ENCODE measurements at regions not wholly inside any gene's neighbourhood (a gene's known extent, or its start where the extent isn't known, plus 50 kb on each side); places are given as distances from the start of the nearest gene placed in this dataset.
A peak's percentile ranks its signal among the peaks of the same experiment; 100 is the strongest.

DNA sequence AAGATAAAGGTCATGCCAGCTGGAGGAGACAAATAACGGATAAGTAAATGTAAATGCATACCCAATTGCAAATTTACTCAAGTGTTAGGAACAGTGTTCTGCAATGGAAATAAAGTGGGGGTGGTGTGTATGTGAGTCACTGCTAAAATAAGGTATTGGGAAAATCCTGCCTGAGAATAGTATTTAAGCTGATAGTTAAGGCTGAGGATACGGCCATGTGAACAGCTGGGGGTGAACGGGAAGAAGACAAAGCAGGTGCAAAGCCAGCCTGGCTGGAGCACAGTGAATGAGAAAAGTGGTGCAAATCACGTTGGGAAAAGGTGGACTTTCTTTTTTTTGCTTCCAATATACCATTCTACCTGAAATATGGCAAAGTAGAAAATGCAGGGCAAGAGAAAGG is 242.4 kb upstream of the SLC10A2 start:
- DNase-seq (ENCODE audit: low read depth), result no peak
- H3K36me3 ChIP-seq (ENCODE audit: control insufficient read depth, insufficient read depth, low read length, severe bottlenecking), result no peaks in the 10 kb centered on the region

DNA sequence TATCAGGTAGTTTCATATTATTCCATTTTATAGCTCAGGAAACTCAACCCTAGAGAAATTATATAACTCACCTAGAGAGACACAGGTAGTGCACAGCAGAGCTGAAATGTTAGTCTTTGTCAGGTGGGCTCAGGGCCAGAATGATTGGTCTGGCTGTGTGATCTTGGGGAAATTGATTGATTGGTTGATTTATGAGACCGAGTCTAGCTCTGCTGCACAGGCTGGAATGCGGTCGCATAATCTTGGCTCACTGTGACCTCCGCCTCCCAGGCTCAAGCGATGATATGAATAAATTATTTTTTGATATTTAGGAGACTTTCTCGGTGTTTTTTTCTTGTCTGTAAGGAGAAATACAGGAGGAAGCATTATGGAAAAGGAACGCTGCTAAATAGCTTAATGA is 239.9 kb upstream of the SLC10A2 start:
- Histone ChIP-seq H3K9ac (ENCODE audit: low read length) (no peak overlapping the region), H3K4me3 (ENCODE audit: low read length) (no peak overlapping the region), H3K36me3 (ENCODE audit: control insufficient read depth, insufficient read depth, low read length, severe bottlenecking) (no peaks in the 10 kb centered on the region), H3K9me3 (ENCODE audit: control insufficient read depth, low read length) (no peaks in the 10 kb centered on the region), H3K4me1 (ENCODE audit: control insufficient read depth, insufficient read depth, low read length) (no peaks in the 10 kb centered on the region), H3K27me3 (replicated peaks; ENCODE audit: control insufficient read depth, insufficient read depth, low read length) (no peaks in the 10 kb centered on the region)
- DNase-seq (ENCODE audit: low read depth), result no peak

More for the DNA sequence above, 242.4 kb upstream of the SLC10A2 start:
- Histone ChIP-seq H3K9me3 (ENCODE audit: control insufficient read depth, low read length) (no peaks in the 10 kb centered on the region), H3K27me3 (replicated peaks; ENCODE audit: control insufficient read depth, insufficient read depth, low read length) (no peaks in the 10 kb centered on the region), H3K4me3 (ENCODE audit: low read length) (no peak overlapping the region), H3K4me1 (ENCODE audit: control insufficient read depth, insufficient read depth, low read length) (no peaks in the 10 kb centered on the region), H3K9ac (ENCODE audit: low read length) (no peak overlapping the region)

DNA sequence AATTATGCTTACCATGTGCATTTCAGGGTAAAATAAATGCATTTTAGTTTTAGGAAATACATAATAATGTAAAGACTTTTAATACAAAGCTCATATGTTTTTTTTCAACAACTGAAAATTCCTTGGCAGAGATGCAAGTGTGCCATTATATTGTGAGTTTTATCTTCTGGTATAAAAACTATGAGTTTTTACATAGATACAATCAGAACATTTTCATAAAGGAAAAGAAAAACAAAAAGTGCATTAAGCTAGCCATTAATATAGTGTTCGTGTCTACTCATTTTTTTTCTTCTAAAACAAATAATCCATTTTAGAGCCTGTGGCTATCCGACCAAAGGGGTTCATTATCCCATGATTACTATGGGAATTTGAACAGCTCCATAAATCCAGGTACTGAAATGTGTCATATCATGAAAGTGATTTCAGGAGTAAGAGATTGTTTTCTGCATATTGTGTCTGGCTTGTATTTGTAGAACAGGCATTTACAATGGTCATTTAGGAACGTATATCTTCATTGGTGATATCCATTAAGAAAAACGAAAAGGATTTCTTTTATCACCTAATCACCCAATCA is 236.9 kb upstream of the SLC10A2 start:
- Histone ChIP-seq H3K4me1 (ENCODE audit: control insufficient read depth, insufficient read depth, low read length) (no peaks in the 10 kb centered on the region), H3K4me3 (ENCODE audit: low read length) (no peak overlapping the region), H3K9me3 (ENCODE audit: control insufficient read depth, low read length) (no peaks in the 10 kb centered on the region), H3K9ac (ENCODE audit: low read length) (no peak overlapping the region), H3K36me3 (ENCODE audit: control insufficient read depth, insufficient read depth, low read length, severe bottlenecking) (no peaks in the 10 kb centered on the region), H3K27me3 (replicated peaks; ENCODE audit: control insufficient read depth, insufficient read depth, low read length) (no peaks in the 10 kb centered on the region)
- DNase-seq (ENCODE audit: low read depth), result no peak

DNA sequence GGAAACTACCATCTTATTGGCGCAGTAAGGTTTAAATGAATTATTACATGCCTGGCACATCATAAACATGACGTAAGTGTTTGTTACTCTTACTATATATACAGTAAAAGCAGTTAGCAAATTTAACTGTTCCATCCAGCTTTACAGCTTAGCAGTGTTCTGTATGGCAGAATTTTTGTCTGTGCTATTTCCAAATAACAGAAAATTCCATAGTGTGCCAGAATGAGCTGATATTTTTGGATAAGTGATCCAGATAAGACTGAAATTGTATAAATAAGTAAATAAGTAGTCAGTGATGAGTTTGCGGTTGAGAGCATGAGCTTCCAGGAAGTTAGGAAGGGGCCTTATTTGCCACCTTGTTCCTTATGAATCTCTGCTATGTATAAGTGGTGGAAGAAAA is 236.5 kb upstream of the SLC10A2 start:
- Histone ChIP-seq H3K9ac (ENCODE audit: low read length) (no peak overlapping the region), H3K4me1 (ENCODE audit: control insufficient read depth, insufficient read depth, low read length) (no peaks in the 10 kb centered on the region), H3K4me3 (ENCODE audit: low read length) (no peak overlapping the region), H3K27me3 (replicated peaks; ENCODE audit: control insufficient read depth, insufficient read depth, low read length) (no peaks in the 10 kb centered on the region), H3K36me3 (ENCODE audit: control insufficient read depth, insufficient read depth, low read length, severe bottlenecking) (no peaks in the 10 kb centered on the region), H3K9me3 (ENCODE audit: control insufficient read depth, low read length) (no peaks in the 10 kb centered on the region)
- DNase-seq (ENCODE audit: low read depth), result no peak

DNA sequence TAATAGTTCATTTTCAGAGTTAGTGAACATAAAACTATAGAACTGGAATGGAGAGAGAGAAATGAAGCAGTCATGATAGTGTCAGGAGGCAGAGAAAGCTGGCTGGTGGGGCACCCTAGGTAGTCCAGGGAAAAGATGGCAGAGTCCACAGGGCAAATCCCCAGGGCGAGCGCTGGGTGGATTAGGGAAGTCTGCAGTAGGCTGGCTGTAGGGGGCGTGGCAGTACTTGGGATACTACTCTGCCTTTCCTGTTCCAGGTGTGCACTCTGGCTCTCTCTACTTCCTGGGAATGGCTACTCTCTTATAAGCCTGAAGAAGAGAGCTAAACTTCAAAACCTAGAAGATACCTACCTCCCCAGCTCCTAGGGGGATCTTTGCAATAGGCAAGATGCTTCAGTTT is 232.9 kb upstream of the SLC10A2 start:
- Histone ChIP-seq H3K9me3 (ENCODE audit: control insufficient read depth, low read length) (peaks cover 8% of the 10 kb centered on the region), H3K4me1 (ENCODE audit: control insufficient read depth, insufficient read depth, low read length) (no peaks in the 10 kb centered on the region), H3K27me3 (replicated peaks; ENCODE audit: control insufficient read depth, insufficient read depth, low read length) (no peaks in the 10 kb centered on the region), H3K9ac (ENCODE audit: low read length) (no peak overlapping the region), H3K4me3 (ENCODE audit: low read length) (no peak overlapping the region), H3K36me3 (ENCODE audit: control insufficient read depth, insufficient read depth, low read length, severe bottlenecking) (no peaks in the 10 kb centered on the region)
- no peak for DNase-seq (ENCODE audit: low read depth)

DNA sequence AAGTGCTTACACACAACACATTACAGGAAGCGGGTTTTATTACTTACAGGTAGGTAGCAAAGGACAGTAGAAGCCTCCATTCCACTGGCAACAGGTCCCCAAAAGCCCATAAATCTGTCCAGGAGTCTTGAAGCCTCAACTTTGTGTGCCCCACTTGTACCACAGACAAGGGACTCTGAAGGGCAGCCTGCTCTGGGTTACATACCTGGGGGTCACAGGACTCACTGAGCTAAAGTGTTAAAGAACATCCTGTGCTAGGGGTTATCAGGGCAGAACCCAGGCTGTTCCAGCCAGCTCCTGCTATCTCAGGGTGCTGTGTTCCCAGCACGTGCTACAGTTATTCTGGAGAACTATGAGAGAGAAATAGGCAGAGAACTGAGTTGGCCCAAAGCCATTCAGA is 230.9 kb upstream of the SLC10A2 start:
- H3K9ac ChIP-seq (ENCODE audit: low read length), result no peak overlapping the region
- H3K4me1 ChIP-seq (ENCODE audit: control insufficient read depth, insufficient read depth, low read length), result no peaks in the 10 kb centered on the region
- no peaks in the 10 kb centered on the region for H3K27me3 ChIP-seq (replicated peaks; ENCODE audit: control insufficient read depth, insufficient read depth, low read length)
- DNase-seq (ENCODE audit: low read depth), result no peak
- no peak overlapping the region for H3K4me3 ChIP-seq (ENCODE audit: low read length)
- H3K9me3 ChIP-seq (ENCODE audit: control insufficient read depth, low read length), result peaks cover 8% of the 10 kb centered on the region
- no peaks in the 10 kb centered on the region for H3K36me3 ChIP-seq (ENCODE audit: control insufficient read depth, insufficient read depth, low read length, severe bottlenecking)

DNA sequence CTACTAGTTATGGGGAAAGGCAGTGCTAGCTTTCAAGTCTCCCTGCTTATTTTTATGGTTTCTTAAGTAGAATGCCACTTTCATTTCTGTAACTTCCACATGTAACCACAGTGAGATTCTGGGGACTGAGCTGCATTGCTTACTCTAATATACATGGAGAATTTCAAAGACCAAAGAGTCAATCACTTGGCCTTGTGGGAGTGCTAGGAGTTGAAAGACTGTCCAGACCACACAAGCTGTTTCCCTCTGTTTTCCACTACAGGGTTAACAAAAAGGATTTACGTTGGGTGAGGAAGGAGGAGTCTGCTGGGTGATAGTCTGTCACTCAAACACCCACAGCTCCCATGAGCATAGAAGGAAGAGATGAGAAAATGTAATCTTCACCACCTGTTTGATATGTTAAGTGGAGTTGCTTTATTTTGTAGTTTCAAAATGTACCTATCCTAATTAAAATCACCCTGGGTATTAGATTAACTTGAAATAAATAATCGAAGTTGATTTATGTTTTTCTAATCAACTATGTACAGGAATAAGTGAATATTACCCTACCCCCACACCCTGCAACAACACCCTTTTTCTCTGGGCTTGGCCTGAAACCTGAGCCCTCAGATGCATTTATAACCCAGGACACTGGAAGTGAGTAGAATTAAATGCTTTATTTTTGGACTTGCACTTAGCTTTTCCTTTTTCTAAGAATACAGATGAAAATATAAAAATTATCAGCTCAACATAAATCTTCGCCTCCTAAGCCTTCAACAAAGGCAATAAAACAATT is 225.8 kb upstream of the SLC10A2 start:
- Histone ChIP-seq H3K9me3 (ENCODE audit: control insufficient read depth, low read length) (peaks cover 4% of the 10 kb centered on the region), H3K36me3 (ENCODE audit: control insufficient read depth, insufficient read depth, low read length, severe bottlenecking) (no peaks in the 10 kb centered on the region), H3K4me3 (ENCODE audit: low read length) (no peak overlapping the region), H3K9ac (ENCODE audit: low read length) (no peak overlapping the region), H3K4me1 (ENCODE audit: control insufficient read depth, insufficient read depth, low read length) (no peaks in the 10 kb centered on the region), H3K27me3 (replicated peaks; ENCODE audit: control insufficient read depth, insufficient read depth, low read length) (no peaks in the 10 kb centered on the region)
- DNase-seq (ENCODE audit: low read depth), result no peak

DNA sequence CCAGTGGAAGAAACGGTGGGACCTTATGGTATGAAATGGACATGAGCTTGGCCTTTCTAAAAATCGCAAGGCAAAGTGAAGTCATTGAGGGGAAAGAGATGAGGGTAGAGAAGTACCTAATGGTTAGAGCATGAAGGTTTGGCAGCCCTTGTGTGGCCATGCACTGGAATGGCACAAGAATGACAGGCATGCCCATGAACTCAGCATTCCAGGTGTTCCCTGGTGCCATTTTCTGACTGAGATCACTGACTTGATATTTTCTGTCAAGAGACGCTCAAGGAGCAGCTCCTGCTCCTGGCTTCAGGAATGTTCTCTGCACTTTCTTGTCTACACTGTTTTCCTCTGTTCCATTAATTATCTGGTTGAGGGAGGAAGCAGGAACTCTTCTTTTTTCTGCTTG is 225.0 kb upstream of the SLC10A2 start:
- Histone ChIP-seq H3K9ac (ENCODE audit: low read length) (no peak overlapping the region), H3K4me3 (ENCODE audit: low read length) (no peak overlapping the region), H3K4me1 (ENCODE audit: control insufficient read depth, insufficient read depth, low read length) (no peaks in the 10 kb centered on the region), H3K27me3 (replicated peaks; ENCODE audit: control insufficient read depth, insufficient read depth, low read length) (no peaks in the 10 kb centered on the region), H3K9me3 (ENCODE audit: control insufficient read depth, low read length) (no peaks in the 10 kb centered on the region), H3K36me3 (ENCODE audit: control insufficient read depth, insufficient read depth, low read length, severe bottlenecking) (no peaks in the 10 kb centered on the region)
- no peak for DNase-seq (ENCODE audit: low read depth)

DNA sequence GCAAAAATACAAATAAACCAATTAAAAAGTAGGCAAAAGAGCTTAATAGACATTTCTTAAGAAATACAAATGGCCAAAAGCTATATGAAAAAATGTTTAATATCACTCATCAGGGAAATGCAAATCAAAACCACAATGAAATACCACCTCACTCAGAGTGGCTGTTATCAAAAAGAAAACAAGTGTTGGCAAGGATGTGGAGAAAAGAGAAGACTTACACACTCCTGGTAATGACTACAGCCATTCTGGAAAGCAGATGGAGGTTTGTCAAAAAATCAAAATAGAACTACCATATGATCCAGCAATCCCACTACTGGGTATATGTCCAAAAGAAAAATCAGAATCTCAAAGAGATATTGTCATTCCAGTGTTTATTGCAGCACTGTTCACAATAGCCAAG is 223.5 kb upstream of the SLC10A2 start:
- no peaks in the 10 kb centered on the region for H3K27me3 ChIP-seq (replicated peaks; ENCODE audit: control insufficient read depth, insufficient read depth, low read length)
- no peak overlapping the region for H3K4me3 ChIP-seq (ENCODE audit: low read length)
- DNase-seq (ENCODE audit: low read depth), result peak; percentile 1
- peaks cover 1% of the 10 kb centered on the region for H3K4me1 ChIP-seq (ENCODE audit: control insufficient read depth, insufficient read depth, low read length)
- H3K9ac ChIP-seq (ENCODE audit: low read length), result no peak overlapping the region
- no peaks in the 10 kb centered on the region for H3K9me3 ChIP-seq (ENCODE audit: control insufficient read depth, low read length)
- H3K36me3 ChIP-seq (ENCODE audit: control insufficient read depth, insufficient read depth, low read length, severe bottlenecking), result no peaks in the 10 kb centered on the region

DNA sequence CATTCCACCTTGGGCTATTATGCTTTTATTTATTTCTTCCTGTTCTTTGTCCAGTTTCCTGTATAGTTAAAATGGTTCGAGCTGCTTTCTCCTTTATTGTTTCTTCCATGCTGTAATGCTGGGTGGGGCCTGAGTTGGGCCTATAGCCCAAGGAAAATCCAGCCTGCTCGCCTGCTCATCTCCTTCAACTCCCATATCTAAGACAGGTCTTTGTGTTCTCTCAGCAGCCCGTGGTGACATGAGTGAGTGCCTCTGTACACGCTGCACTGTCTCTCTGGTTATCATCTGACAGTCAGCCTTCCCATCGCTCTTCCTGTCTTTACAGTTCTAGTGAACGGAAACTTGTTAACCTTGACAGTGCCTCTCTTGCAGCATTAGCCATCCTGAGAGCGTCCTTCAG is 221.9 kb upstream of the SLC10A2 start:
- no peak for DNase-seq (ENCODE audit: low read depth)
- H3K4me1 ChIP-seq (ENCODE audit: control insufficient read depth, insufficient read depth, low read length), result peaks cover 16% of the 10 kb centered on the region
- H3K9ac ChIP-seq (ENCODE audit: low read length), result no peak overlapping the region
- no peaks in the 10 kb centered on the region for H3K9me3 ChIP-seq (ENCODE audit: control insufficient read depth, low read length)
- H3K27me3 ChIP-seq (replicated peaks; ENCODE audit: control insufficient read depth, insufficient read depth, low read length), result no peaks in the 10 kb centered on the region
- H3K4me3 ChIP-seq (ENCODE audit: low read length), result no peak overlapping the region
- no peaks in the 10 kb centered on the region for H3K36me3 ChIP-seq (ENCODE audit: control insufficient read depth, insufficient read depth, low read length, severe bottlenecking)

DNA sequence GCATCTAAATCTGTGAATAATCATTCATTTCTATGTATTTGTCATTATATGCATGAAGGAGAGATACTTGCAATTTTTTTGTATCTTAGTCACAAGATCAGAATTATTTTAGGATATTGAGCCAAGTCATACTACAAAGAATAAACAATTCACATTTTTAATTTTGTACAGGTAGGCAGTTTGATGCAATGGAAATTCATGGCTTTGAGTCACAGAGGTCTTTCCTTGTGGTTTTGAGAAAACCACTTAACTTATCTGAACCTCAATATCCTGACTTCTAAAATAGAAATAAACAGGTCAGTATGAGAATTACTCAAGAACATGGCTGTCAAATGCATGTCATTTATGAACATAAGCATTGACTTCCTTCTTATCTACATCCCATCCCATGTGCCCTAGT is 221.4 kb upstream of the SLC10A2 start:
- no peaks in the 10 kb centered on the region for H3K36me3 ChIP-seq (ENCODE audit: control insufficient read depth, insufficient read depth, low read length, severe bottlenecking)
- H3K9me3 ChIP-seq (ENCODE audit: control insufficient read depth, low read length), result no peaks in the 10 kb centered on the region
- peak; percentile 2 for DNase-seq (ENCODE audit: low read depth)
- peaks cover 21% of the 10 kb centered on the region for H3K4me1 ChIP-seq (ENCODE audit: control insufficient read depth, insufficient read depth, low read length)
- H3K4me3 ChIP-seq (ENCODE audit: low read length), result no peak overlapping the region
- no peak overlapping the region for H3K9ac ChIP-seq (ENCODE audit: low read length)
- H3K27me3 ChIP-seq (replicated peaks; ENCODE audit: control insufficient read depth, insufficient read depth, low read length), result no peaks in the 10 kb centered on the region

DNA sequence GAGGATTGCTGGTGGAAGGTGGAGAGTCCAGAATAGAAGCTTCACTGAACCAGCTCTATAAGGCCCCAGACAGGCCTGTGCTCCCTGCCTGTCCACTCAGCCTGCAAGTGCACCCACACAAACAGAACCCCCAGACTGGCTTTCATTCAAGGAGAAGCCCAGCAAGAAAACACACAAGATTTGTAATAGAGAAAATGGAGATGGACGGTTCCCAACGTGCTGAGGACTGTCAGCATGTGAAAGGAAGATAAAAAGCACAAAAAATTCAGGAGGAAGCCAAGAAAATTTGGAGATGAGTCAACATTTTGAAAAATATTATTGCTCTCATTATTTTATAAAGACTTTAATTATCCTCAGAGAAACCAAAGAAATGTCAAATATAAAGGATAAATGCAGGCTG is 218.2 kb upstream of the SLC10A2 start:
- Histone ChIP-seq H3K9ac (ENCODE audit: low read length) (no peak overlapping the region), H3K9me3 (ENCODE audit: control insufficient read depth, low read length) (no peaks in the 10 kb centered on the region), H3K4me1 (ENCODE audit: control insufficient read depth, insufficient read depth, low read length) (peaks cover 21% of the 10 kb centered on the region), H3K27me3 (replicated peaks; ENCODE audit: control insufficient read depth, insufficient read depth, low read length) (no peaks in the 10 kb centered on the region), H3K36me3 (ENCODE audit: control insufficient read depth, insufficient read depth, low read length, severe bottlenecking) (no peaks in the 10 kb centered on the region), H3K4me3 (ENCODE audit: low read length) (no peak overlapping the region)
- DNase-seq (ENCODE audit: low read depth), result no peak

Data from adipocyte (in vitro differentiated cells).